ENCODE measurements at regions not wholly inside any gene's neighbourhood (a gene's known extent, or its start where the extent isn't known, plus 50 kb on each side); places are given as distances from the start of the nearest gene placed in this dataset.

DNA sequence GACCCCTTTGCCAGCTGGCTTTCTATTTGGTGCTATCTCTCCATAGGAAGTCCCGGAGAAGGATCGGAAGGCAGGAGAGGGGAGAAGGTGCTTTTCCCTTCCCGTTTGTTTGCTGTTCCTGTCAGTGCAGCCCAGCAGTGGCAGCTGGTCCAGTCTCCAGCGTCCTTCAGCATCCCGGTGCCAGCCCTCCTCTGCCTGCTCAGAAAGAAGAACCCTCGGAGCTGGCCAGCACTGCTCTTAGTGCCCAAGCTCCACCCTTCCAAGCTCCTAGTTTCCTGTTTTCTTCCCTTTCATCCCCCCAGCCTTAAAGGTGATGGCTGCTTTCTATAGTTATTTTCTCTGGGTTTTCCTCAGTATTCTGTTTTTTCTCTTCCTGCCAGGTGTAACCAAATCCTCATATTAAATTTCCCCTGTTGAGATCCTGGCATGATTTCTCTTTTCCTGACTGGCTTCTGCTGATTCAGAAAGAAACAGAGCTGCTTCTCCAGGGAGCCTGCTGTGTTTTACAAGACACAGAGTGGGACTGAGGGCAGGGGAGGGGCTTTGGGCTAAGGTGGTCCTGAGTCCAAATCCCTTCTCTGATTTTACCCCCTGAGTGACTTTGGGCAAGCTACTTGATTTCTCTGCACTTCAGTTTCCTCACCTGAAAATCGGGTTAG, 186.8 kb downstream of the COPRS start:
- TF ChIP-seq, protein P1, sequence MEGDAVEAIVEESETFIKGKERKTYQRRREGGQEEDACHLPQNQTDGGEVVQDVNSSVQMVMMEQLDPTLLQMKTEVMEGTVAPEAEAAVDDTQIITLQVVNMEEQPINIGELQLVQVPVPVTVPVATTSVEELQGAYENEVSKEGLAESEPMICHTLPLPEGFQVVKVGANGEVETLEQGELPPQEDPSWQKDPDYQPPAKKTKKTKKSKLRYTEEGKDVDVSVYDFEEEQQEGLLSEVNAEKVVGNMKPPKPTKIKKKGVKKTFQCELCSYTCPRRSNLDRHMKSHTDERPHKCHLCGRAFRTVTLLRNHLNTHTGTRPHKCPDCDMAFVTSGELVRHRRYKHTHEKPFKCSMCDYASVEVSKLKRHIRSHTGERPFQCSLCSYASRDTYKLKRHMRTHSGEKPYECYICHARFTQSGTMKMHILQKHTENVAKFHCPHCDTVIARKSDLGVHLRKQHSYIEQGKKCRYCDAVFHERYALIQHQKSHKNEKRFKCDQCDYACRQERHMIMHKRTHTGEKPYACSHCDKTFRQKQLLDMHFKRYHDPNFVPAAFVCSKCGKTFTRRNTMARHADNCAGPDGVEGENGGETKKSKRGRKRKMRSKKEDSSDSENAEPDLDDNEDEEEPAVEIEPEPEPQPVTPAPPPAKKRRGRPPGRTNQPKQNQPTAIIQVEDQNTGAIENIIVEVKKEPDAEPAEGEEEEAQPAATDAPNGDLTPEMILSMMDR (IDR thresholded peaks at IDR 0.05): no peak
- TF ChIP-seq POLR2A (IDR thresholded peaks at IDR 0.05; ENCODE audit: low read depth): no peak

Data from esophagus muscularis mucosa (tissue), 3 donors.